Body of pancreas (tissue), 4 donors: ENCODE measurements at regions not wholly inside any gene's neighbourhood (a gene's known extent, or its start where the extent isn't known, plus 50 kb on each side); places are given as distances from the start of the nearest gene placed in this dataset.

ENCODE experiments used
- ATAC-seq: fragments of 150-250 bp; one replicate; pipeline ENCODE4 v1.9.1; 2016
- DNase-seq, 4 donors: peaks; one replicate each; pipeline ENCODE4 v3.0.0-alpha.2; 2019
- H3K27ac ChIP-seq, 4 donors: fragments of 200-600 bp; sonication (generic); 1 replicate in 3 of 4; 2 replicates in 1 of 4; pipeline versions ENCODE4 v1.5.1 to v1.6.1; 2016 to 2019; ENCODE audit warnings: mild to moderate bottlenecking in 1 of 4, mixed read lengths in 1 of 4, moderate library complexity in 1 of 4
- H3K27me3 ChIP-seq, 2 donors: fragments of 200-600 bp; sonication (generic); one replicate each; pipeline ENCODE4 v1.6.0; 2016; ENCODE audit warnings: mild to moderate bottlenecking in 1 of 2
- H3K36me3 ChIP-seq, 2 donors: fragments of 200-600 bp; sonication (generic); replicated peaks in 1 of 2; 2 replicates each; pipeline ENCODE4 v1.5.1; 2016; ENCODE audit warnings: low read depth in 2 of 2; ENCODE audit not compliant: insufficient read depth in 1 of 2
- H3K4me1 ChIP-seq: fragments of 200-600 bp; sonication (generic); one replicate; pipeline ENCODE4 v1.6.0; 2016
- H3K4me3 ChIP-seq, 2 donors: fragments of 200-600 bp; sonication (generic); 1 replicate in 1 of 2; 2 replicates in 1 of 2; pipeline ENCODE4 v1.5.1; 2016 to 2019
- H3K9me3 ChIP-seq, 3 donors: fragments of 200-600 bp; sonication (generic); 1 replicate in 2 of 3; 2 replicates in 1 of 3; pipeline ENCODE4 v1.5.1; 2016
- CTCF ChIP-seq, 7 experiments: fragments of 450-650 bp in 4 of 7; fragments of 200-600 bp in 3 of 7; sonication (generic) in 3 of 7; IDR thresholded peaks; one replicate each; pipeline ENCODE4 v1.5.1; 2016 to 2019; ENCODE audit warnings: antibody characterized with exemption in 7 of 7
- POLR2A ChIP-seq, 3 donors: fragments of 450-650 bp; IDR thresholded peaks; one replicate each; pipeline ENCODE4 v1.6.1; 2016; ENCODE audit warnings: antibody characterized with exemption in 3 of 3, mild to moderate bottlenecking in 2 of 3
- WGBS, 2 donors: methylation state at CpG; one replicate each; pipeline ENCODE4 v1.1.5; 2017; 5-methylcytosine and 5-hydroxymethylcytosine counted together
- intact Hi-C: fragments of 100-400 bp; cut with DNase I; formaldehyde crosslinking; loops from one replicate; pipeline ENCODE4 v1.15.1; 2023

GRCh38 chr3:72295276-72295961 lies 510.5 kb upstream of the PROK2 start:
- Histone ChIP-seq H3K27me3 (no peaks in the 10 kb centered on the region), H3K4me1 (no peaks in the 10 kb centered on the region), H3K36me3 (no peaks in the 10 kb centered on the region), H3K4me3 (no peak overlapping the region), H3K27ac (no peak overlapping the region), H3K9me3 (no peaks in the 10 kb centered on the region)
- DNase-seq (no peak), ATAC-seq (no peak)
- WGBS, 2 donors, result 55 to 62% methylated on average over 7 of the region's 7 CpGs
- no peak for TF ChIP-seq CTCF (IDR thresholded peaks at IDR 0.05)
- no peak for TF ChIP-seq POLR2A (IDR thresholded peaks at IDR 0.05)
- intact Hi-C loops, result no loop called here

- no peak for DNase-seq
- TF ChIP-seq POLR2A (IDR thresholded peaks at IDR 0.05) (no peak), CTCF (IDR thresholded peaks at IDR 0.05) (no peak)
- Histone ChIP-seq H3K27ac (no peak overlapping the region), H3K36me3 (no peaks in the 10 kb centered on the region), H3K27me3 (no peaks in the 10 kb centered on the region), H3K9me3 (no peaks in the 10 kb centered on the region), H3K4me1 (no peaks in the 10 kb centered on the region), H3K4me3 (no peak overlapping the region)
- intact Hi-C loops, result no loop called here
- WGBS, 2 donors, result 55 to 57% methylated on average over 10 of the region's 10 CpGs
- no peak for ATAC-seq
Measured at GRCh38 chr3:72290859-72291638, 506.1 kb upstream of the PROK2 start.

GRCh38 chr3:72289692-72290071 lies 504.7 kb upstream of the PROK2 start:
- H3K4me3 ChIP-seq, result no peak overlapping the region
- H3K4me1 ChIP-seq, result no peaks in the 10 kb centered on the region
- H3K27ac ChIP-seq, result peak overlapping the region; percentile 13 to 49 (median 38)
- no peaks in the 10 kb centered on the region for H3K9me3 ChIP-seq
- intact Hi-C loops, result no loop called here
- ATAC-seq (no peak), DNase-seq (no peak)
- WGBS, 2 donors, result 67 to 75% methylated on average over 4 of the region's 4 CpGs
- no peaks in the 10 kb centered on the region for H3K27me3 ChIP-seq
- no peaks in the 10 kb centered on the region for H3K36me3 ChIP-seq
- TF ChIP-seq CTCF (IDR thresholded peaks at IDR 0.05) (no peak), POLR2A (IDR thresholded peaks at IDR 0.05) (no peak)

- no peaks in the 10 kb centered on the region for H3K4me1 ChIP-seq
- H3K27ac ChIP-seq, result peak overlapping the region; percentile 13 to 49 (median 38)
- DNase-seq (peak; percentile 27 to 54 (median 40)), ATAC-seq (peak; percentile 82)
- intact Hi-C loops, result no loop called here
- H3K9me3 ChIP-seq, result no peaks in the 10 kb centered on the region
- H3K4me3 ChIP-seq, result no peak overlapping the region
- TF ChIP-seq CTCF (IDR thresholded peaks at IDR 0.05) (no peak), POLR2A (IDR thresholded peaks at IDR 0.05) (no peak)
- no peaks in the 10 kb centered on the region for H3K27me3 ChIP-seq
- WGBS, 2 donors, result 30 to 32% methylated on average over 23 to 25 of the region's 25 CpGs
- no peaks in the 10 kb centered on the region for H3K36me3 ChIP-seq
Measured at GRCh38 chr3:72288955-72289691, 504.2 kb upstream of the PROK2 start.
